ENCODE measurements at regions not wholly inside any gene's neighbourhood (a gene's known extent, or its start where the extent isn't known, plus 50 kb on each side); places are given as distances from the start of the nearest gene placed in this dataset.

- RAD21 ChIA-PET (ENCODE audit: low non-redundant PET in 1 of 2, low total read pairs in 2 of 2, uncharacterized antibody in 2 of 2, unreplicated experiment in 2 of 2) = interaction anchor here (1.7 to 3.7 kb wide), 2 partner anchors 202 to 205 kb away, joined by 5 to 17 read pairs; no protein-coding TSS in a partner anchor
- Histone ChIP-seq H3K79me2 (ENCODE audit: insufficient read depth, low read length) (no peaks in the 10 kb centered on the region), H3K9me2 (ENCODE audit: insufficient read depth) (no peaks in the 10 kb centered on the region), H3K27me3 (ENCODE audit: insufficient read depth, low read length) (peaks cover 68% of the 10 kb centered on the region), H3K4me3 (replicated peaks in 1 of 2; ENCODE audit: low read depth in 1 of 2, low read length in 2 of 2) (no peak overlapping the region), H3K9me3 (ENCODE audit: control insufficient read depth in 1 of 2, insufficient read depth in 1 of 2, low read depth in 1 of 2, low read length in 2 of 2) (no peaks in the 10 kb centered on the region), H3K9ac (ENCODE audit: low read length) (no peak overlapping the region), H3K4me2 (ENCODE audit: low read length) (no peak overlapping the region), H3K36me3 (ENCODE audit: control insufficient read depth in 1 of 2, insufficient read depth in 2 of 2, low read length in 2 of 2) (no peaks in the 10 kb centered on the region), H3K27ac (ENCODE audit: low read depth, low read length) (no peak overlapping the region), H3K4me1 (ENCODE audit: control insufficient read depth in 1 of 2, insufficient read depth in 2 of 2, low read length in 2 of 2) (no peaks in the 10 kb centered on the region), H2AFZ (ENCODE audit: low read depth, low read length, poor library complexity, severe bottlenecking) (no peak overlapping the region), H4K20me1 (ENCODE audit: insufficient read depth) (no peaks in the 10 kb centered on the region)
- no peak for TF ChIP-seq POLR2AphosphoS5 (IDR thresholded peaks at IDR 0.05; ENCODE audit: low read depth, low read length)
- no peak for TF ChIP-seq SIN3A (IDR thresholded peaks at IDR 0.05; ENCODE audit: low read depth)
- TF ChIP-seq REST (IDR thresholded peaks at IDR 0.05; ENCODE audit: low read depth) = no peak
- TF ChIP-seq EZH2phosphoT487 (IDR thresholded peaks at IDR 0.05; ENCODE audit: borderline replicate concordance) = no peak
- no peak for TF ChIP-seq ATF3 (IDR thresholded peaks at IDR 0.05)
- TF ChIP-seq CEBPB (IDR thresholded peaks at IDR 0.05; ENCODE audit: low read depth) = no peak
- no peak for TF ChIP-seq SP1 (IDR thresholded peaks at IDR 0.05; ENCODE audit: low read depth)
- TF ChIP-seq POLR2A (IDR thresholded peaks at IDR 0.05; ENCODE audit: borderline replicate concordance, extremely low read depth, insufficient read depth, insufficient read length) = no peak
- TF ChIP-seq SRF (IDR thresholded peaks at IDR 0.05; ENCODE audit: low read depth) = no peak
- no peak for TF ChIP-seq EZH2 (IDR thresholded peaks at IDR 0.05)
- TF ChIP-seq RAD21 (IDR thresholded peaks at IDR 0.05; ENCODE audit: low read depth) = no peak
- no peak for TF ChIP-seq EGR1 (IDR thresholded peaks at IDR 0.05; ENCODE audit: low read depth)
- no peak for TF ChIP-seq MAX (IDR thresholded peaks at IDR 0.05)
- CTCF ChIA-PET = interaction anchor here (4.1 to 9.3 kb wide), 2 partner anchors 202 to 206 kb away, joined by 40 to 116 read pairs; no protein-coding TSS in a partner anchor
- no TSS peak for BruUV-seq (replicated peaks)
- DNase-seq (ENCODE audit: low read depth, low spot score) = no peak
- intact Hi-C loops (cut with micrococcal nuclease) = loop anchor here (5.0 kb wide), 1 partner anchor 521 kb away; no protein-coding TSS in a partner anchor
- POLR2A ChIA-PET = interaction anchor here (1.0 kb wide), 1 partner anchor 202 kb away, joined by 3 read pairs; no protein-coding TSS in a partner anchor
- no peak for ATAC-seq
Observed at GRCh38 chr17:79186406-79186805, 111.8 kb downstream of the ENGASE start.
